Activated CD4-positive, alpha-beta T cell treated with anti-CD3 and anti-CD28 coated beads, Interleukin-2, Interleukin-4, amounts not matched to agents 100 ng/mL and 50 ng/mL, durations not matched to agents 16 hours and 8 hours (primary cell): ENCODE measurements at regions not wholly inside any gene's neighbourhood (a gene's known extent, or its start where the extent isn't known, plus 50 kb on each side); places are given as distances from the start of the nearest gene placed in this dataset.
A peak's percentile ranks its signal among the peaks of the same experiment; 100 is the strongest.

Experiments
- DNase-seq: peaks from one replicate; pipeline ENCODE4 v3.0.0-alpha.2; 2020; ENCODE audit warnings: low spot score

DNA sequence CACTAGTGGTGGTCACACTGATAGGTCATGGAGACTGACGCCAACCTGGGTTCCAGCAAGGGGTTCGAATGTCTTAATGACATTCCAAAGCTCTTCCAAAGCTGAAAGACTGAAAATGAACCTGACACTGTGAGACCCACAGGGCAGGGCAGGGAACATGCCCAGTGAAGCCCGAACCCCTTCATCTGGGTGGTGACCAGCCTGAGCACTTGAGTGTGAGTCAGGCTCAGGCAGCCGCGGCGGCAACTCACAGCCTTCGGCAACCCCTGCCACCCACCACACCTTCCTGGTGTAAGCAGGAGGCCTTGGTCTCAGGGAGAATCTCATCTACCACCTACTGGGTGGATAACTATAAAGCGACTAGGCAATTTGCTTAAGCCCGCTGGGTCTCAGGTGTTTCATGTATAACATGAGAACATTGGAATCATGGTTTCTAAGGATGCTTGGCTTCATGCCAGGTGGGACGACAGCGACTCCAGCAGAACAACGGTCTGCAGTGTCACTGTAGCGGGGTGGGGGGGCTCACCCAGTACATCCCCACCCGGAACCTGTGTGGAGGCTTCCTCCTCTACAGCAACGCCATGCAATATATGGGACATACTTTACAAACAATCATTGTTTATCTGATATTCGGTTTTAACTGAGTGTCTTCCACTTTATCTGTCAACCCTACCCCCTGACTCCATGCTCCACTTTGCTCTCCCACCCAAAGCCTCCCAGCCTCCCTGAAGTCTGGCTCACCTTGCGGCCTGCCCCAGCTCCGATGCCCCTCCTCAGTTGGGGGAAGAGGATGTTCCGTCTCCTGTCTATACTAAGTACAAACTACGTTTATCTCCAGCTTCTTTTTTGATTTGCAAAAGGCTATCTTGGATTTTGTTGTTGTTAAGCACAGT is 125.0 kb upstream of the MEF2A start:
- no peak for DNase-seq

DNA sequence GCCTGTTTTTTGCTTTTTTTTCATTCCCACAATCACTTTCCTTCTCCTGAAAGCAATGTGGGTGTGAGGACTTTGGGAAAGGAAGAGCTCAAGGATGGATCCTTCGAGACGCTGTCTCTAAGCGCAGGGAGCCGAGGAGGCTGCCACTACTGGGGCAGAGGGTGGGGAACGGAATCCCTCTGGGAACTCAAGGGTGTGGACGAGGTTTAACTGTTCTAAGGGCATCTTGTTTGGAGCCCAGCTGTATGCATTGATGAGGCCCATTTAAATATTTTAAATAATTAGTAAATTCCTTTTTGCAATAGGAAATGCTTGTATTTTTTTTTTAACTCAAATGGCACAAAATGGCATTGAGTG is 124.4 kb upstream of the MEF2A start:
- no peak for DNase-seq

DNA sequence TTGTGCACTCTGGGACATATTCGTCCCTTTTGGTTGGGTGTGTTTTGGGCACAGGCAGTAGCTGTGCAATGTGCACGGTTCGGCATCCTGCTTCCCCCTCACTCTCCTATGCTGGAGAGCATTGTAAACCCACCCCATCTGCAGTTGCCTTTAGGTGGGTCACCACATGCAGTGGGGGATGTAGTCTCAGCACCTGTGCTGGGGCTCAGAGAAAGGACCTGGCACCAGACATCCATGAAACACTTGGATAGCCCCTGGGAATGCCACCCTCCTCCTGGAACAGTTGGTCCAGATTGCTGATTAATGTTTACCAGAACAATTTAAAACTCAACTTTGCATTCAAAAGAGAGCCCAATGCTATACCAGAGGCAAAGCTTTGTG is 123.9 kb upstream of the MEF2A start:
- DNase-seq = no peak

DNA sequence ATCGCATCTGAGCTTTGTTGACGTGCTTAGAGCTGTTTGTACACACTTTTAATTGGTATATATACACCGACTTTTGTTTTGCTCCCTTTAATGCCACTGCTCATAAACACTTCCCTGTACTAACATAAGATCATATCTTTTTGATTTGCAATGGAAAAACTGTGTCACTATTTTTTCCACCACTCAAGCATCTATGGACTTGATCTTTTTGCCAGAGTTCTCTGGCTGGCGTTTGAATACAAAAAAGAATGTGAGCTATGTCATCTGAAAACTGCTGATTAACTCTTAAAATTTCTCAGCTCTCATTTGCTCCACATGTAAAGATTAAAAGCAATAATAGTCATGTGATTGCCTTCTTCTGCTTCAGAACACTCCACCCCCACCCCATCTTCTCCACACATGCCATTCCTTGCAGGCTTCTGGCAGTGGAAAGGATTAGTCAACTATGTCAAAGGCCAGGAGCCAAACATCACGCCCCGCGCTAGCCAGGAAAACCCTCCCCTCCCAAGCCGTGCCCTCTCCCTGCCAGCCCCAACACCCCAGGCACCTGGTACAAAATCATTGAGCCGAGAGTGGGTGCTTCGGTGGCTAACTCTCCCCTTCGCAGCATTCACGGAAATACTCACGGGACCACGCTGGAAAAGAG is 123.4 kb upstream of the MEF2A start:
- no peak for DNase-seq

DNA sequence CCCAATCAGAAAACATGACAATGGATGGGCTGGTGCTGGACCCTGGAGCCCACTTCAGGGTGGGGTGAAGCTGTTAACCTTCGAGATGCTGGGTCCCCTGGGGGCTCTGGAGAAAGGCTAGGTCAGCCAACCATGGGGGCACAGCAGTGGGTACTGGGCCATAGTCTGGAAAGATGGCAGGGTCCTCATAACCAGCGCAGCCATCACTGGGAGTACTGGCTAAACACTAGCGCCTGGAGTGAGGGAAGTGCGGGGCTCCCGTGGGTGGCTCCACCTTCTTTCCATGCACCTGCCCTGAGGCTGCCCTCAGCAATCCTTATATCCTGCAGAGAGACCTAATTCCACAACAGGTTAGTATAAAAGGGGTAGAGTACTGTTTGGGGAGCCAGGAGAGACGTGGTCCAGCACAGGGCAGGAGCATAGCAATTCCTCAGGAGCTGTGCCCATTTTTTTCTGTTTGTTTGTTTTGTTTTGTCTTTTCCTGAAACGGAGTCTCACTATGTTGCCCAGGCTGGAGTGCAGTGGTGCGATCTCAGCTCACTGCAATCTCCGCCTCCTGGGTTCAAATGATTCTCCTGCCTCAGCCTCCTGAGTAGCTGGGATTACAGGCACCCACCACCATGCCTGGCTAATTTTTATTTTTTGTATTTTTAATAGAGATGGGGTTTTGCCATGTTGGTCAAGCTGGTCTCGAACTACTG is 122.6 kb upstream of the MEF2A start:
- no peak for DNase-seq

DNA sequence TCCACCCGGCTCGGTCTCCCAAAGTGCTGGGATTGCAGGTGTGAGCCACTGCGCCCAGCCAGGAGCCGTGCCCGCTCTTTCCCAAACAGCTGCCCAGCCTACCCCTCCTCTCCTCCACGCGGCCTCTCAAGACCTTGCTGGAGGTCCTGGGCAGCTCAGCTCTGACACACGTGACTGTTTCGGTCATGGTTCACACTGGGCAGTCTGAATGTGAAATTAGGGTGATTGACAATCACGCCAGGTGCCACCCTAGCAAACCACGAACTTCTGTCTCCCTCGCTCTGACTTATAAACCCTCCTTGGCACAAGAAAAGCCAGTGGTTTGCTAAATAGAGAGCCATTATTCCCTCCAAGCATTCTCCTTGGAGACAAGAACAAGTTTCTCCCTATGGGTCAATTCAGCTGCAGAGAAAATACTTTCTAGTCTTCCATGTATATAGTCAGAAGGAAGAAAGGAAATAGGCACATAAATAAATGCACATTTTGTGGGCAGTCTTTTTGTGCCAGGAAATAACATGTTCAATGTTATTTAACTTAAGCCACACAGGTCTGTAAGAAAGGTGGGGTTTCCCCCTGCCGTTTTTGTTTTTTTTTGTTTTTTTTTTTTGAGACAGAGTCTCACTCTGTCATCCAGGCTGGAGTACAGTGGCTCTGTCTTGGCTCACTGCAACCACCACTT is 121.9 kb upstream of the MEF2A start:
- no peak for DNase-seq

DNA sequence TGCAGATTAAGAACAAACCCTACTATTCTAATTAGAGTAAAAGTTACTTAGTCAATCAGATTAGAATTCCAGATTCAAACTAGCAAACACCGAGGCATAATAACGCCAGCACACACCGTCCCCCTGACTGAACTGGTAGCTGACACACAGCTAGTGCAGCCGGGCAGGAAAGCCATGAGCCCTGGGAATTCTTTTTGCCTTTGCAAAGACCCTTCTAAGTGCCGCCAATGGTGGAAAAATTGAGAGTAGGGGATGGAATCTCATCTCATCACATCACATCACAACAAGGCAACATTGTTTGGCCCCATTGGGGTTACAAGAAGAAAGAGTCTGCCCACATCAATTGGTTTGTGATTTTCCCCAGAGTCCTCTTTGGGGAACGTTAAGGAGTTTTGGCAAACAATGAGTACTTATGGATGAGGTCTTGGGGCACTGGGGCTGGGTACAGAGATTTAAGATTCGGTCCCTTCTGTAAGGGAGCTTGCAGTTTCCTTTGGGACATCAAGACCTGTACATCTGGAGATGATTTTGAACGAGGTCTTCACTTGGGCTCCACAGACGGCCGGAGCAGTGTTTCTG is 120.4 kb upstream of the MEF2A start:
- DNase-seq = no peak

DNA sequence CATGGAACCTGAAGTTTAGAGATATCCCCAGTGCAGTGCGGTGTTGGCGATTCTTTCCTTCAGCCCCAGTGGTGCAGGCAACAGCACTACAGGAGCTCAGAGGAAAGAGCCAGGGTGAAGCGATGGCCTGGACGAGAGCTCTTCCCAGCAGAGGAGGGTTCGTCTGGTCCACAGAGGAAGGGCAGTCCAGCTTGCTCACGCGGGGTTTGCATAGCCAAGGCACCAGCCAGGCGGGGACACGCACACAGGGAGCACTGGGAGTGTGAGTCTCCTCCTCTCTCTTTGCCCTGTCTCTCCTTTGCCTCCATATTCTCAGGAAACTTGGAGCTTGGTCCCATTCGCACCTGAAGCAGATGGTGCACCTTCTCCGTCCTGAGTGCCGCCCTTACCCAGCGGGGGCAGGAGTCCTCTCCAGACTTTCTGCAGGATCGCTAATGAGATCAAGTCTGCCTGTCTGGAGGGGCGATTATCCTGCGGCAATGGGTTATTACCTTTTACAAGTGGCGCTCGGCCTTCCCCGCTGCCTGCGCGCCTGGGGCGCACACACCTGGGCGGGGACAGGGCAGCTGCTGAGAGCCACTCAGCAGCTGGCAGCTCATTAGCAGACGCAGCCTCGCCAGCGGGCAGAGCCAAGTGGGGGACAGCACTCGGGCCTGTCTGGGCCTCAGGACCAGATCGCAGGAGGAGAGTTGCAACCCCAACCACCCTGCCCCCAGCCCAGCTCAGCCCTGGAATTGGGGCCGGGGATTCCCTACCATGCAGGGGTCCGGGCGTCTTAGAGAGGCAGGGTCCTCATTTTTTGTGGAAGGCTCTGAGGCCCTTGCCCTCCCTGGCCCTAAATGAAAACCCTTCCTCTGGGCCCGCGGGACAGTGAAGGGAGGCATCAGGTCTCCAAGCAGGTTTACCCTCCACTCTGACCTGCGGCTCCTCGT is 119.0 kb upstream of the MEF2A start:
- no peak for DNase-seq

DNA sequence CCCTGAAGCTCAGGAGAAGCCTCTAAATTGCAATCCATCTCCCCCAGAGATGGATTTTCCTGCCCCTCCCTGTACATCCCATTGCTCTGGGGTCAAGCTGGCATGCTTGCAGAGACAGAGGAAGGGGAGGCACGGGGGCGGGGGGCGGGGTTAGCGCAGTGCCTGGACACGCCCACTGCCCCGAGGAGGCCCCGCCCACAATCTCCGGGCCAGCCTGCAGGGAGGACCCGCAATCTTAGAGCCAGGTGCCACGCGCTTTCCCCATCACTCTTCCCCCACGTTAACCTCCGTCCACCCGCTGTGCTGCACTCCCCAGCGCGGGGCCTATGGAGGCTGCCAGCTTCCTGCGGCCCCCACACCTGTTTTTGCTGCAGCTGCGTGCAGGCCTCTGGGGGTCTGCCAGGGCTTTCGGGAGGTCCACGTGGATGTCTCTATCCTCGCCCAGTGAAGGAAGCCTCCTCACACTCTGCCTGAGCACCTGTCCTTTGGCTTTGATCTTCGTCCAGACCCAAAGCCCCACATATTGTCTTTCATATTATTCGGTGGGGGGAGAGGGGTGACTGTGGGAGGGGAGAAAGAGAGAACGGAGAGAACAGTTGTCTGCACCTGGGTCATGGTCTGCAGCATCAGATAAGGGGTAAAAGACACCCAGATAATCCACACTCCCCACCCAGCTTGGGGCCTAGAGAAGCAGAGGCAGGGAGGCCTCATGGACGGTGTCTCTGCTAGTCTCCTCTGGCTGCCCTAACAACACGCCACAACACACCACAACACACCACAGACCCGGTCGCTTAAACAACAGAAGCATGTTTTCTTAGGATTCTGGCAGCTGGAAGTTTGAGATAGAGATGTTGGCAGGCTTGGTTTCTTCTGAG is 118.0 kb upstream of the MEF2A start:
- DNase-seq = no peak

DNA sequence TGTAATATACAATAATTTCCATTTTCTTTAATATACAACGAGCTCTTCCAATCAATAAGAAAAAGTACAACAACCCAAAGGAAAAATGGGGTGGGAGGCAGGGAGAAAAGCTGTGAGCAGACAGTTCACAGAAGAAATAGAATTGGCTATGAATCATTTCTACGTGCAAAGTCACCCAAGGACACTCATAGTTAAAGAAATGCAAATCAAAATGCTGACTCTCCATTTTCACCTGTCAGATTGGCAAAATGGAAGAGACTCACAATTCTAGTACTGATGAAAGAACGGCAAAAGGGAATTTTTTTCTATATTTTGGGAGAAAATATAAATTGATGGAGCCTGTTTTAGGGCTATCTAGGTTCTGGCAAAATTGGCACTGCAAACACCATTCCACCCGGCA is 116.3 kb upstream of the MEF2A start:
- no peak for DNase-seq

DNA sequence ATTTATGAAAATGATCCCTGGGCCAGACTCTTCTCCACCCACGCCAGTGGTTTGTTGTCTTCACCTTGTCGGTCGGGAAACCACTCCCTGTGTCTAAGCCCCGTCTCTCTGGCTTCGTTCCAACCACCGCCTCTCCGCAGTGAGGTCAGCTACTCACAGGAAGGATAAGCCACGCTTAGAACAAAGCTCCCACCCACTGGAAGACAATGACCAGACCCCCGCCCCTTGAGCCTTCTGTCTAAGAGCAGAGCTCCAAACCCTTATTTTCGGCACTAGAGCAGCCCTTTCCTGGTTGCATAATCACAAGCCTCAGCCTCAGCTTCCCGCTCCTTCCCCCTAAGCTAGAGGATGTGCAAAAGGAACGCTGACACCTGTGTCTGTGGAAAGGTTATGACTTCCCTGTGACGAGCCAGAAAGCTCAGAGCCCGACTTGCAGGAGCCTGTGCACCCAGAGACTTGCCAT is 114.9 kb upstream of the MEF2A start:
- DNase-seq = peak; percentile 48

DNA sequence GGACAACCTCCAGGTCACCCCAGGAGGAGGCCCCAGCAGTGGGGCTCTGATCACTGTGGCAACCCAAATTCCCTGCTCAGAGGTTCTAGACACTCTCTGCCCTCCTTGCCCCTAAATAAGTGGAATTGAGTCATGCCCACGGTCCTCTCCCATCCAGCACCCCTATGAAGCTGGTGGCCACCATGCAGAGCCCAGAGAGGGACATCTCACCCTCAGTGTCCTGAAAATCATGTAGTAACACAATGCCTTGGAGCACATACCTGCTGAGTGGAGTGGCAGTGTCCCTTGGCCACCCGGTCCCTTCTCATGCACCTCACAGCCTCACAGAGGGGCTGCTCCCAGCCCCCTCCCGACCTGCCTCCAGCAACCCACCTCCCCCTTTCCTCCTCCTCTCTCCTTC is 114.3 kb upstream of the MEF2A start:
- DNase-seq = no peak

DNA sequence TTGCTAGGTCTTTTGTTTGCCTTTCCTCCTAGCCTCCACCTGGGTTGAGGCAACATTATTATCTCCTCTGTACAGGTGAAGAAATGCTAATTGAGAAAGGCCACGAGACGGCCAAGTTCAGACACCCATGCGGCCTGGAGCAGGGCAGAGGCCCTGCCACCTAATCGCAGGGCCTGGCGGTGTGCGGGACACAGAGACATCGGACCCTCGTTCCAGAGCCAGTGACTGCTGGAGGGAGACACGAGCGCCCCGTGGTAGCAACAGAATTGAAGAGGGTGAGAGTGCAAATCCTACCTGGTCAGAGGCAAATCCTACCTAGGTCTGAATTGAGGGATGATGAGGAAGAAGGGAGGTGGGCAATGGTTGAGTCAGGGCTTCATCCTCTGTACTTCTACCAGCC is 113.8 kb upstream of the MEF2A start:
- no peak for DNase-seq

DNA sequence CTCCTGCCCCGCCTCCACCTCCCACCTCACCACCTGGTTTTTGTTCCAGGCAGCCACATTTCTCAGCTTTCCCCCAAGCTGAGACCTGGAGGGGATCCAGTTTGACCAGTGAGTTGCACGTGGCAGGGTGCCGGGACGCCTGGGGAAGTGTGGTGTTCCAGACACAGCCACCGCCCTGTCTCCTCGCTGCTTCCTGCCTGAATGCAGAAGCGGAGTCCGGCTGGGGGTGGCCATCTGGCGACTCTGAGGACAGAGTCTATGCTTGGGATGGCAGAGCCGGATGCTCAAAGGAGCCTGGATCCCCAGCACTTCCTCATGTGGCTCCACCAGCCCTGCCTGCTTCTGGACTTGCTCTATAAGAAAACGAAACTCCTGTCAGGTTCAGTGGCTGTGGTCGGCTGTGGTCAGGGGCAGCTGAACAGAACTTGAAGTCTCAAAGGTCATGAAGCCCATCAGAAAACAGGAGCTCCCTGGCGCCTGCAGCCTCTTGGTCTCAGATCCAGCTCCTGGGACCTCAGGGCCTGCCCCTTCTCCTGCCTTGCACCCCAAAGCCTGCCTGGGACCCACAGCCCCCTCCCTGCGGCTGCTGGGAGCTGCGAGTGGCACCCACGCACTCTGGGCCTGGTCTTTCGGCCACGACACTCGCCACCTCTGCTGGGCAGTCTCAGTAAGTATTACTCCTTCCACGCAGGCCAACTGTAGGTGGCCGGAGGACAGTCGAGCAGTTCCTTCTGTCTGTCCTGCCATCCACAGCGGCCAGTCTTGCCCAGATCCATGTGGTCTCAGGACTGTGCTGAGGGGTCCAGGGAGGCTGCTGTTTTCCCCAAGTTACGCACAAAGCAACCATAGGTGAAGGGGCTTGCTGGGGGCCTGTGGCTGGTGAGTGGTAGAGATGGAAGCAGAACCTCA is 112.8 kb upstream of the MEF2A start:
- no peak for DNase-seq

DNA sequence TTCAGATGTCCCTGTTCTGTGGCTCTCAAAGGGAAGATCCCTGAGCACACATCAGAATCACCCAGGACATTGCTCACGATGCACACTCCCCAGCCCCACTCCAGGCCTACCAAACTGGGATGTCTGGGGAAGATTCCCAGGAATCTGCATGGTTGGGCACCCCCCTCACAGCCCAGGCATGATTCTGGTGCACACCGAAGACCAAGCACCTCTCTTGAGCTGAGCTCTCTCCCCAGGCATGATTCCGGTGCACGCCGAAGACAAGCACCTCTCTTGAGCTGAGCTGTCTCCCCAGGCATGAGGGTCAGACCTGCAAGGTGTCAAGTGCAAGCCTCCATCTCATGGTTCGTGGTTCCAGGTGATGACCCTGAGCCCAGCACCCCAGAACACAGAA is 112.2 kb upstream of the MEF2A start:
- DNase-seq = no peak

DNA sequence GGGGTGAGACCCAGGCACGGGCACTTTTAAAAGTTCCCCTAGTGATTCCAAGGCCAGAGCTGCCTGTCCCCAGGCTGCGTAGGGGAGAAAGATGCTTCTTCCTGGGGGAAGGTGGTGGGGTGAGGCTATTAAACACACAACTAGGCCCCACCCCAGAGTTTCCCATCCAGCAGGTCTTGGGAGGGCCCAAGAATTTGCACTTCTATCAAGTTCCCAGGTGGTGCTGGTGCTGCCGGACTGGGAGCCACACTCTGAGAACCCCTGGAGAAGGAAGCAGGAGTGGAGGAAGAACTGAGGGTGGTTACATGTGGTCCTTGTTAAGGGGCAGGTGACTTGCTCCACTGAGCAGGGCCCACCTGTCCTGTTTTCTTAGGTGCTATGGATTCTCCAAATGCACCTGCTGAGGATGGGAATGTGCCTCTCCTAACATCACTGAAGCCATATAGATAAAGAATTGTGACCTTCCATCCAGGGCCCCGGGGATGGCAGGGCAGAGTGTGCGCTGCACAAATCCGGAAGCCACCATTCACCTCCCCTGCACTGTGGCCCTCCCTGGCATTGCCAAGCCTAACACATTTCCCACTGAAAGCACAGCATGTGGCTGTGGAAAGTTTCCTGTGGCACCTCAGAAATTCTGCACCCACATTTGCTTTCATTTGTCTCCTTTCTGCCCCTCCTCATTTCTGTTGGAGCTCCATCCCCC is 111.5 kb upstream of the MEF2A start:
- no peak for DNase-seq

DNA sequence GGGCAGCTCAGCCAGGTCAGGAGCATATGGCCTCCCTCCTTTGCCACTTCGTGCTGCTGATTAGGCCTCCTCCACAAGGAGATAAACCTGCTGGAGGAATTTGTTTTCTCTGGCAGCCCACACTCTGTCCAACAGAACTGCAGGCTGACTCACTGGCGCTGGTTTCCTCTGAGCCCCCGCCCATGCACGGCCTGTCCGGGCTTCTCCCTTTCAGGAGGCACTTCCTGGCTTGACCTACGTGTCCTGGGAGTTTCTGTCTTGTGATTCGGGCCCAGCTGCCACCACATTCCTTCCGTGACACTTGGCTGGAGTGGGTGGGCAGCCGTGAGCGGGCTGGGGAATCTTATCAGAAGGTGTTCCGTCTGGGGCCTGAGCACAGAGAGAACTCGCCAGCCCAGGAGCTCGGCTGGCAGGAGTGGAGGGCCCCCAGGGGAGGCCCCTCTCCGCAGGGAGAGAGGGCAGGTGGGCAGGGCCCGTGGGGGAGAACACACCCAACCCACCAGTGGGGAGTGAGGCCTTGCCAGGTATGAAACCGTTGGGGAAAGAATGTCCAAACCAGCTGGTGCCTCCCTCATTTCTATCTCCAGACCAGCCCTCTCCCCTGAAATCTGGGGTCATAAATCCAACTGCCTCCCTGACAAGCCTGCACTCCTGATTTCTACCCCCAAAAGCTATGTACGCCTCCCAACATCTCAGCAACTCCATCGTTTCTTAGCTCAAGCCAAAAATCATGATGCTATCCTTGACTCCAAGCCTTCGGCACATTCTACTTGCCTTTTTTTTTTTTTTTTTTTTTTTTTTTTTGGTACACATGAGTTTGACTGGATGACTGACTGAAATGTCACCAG is 110.6 kb upstream of the MEF2A start:
- DNase-seq = no peak
